HG03060 (cell line): ENCODE measurements at regions not wholly inside any gene's neighbourhood (a gene's known extent, or its start where the extent isn't known, plus 50 kb on each side); places are given as distances from the start of the nearest gene placed in this dataset.

Source experiments
- ATAC-seq: cut with Tn5 transposase; IDR thresholded peaks from one replicate; pipeline ENCODE4 v1.9.1; 2021; ENCODE audit warnings: low read depth, moderate number of reproducible peaks; ENCODE audit not compliant: unreplicated experiment

DNA sequence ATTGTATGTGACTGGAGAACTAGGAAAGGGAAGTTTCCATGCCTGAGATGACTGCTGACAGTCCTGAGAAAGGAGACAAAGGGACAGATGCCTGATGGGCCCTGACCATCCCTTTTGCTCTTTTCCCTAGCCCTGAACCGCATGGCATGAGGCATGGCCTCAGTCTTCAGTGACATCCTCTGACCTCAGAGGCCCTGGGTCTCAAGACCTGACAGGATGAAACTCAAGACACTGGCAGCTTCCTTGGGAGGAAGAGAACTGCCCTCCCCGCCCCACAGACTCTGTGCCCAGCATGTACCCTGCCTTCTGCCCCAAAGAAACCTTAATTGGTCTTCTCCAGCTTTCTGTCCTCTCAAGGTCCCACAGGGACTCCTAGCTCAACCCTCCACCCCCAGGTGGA is 444.1 kb downstream of the SOX6 start:
- no peak for ATAC-seq

DNA sequence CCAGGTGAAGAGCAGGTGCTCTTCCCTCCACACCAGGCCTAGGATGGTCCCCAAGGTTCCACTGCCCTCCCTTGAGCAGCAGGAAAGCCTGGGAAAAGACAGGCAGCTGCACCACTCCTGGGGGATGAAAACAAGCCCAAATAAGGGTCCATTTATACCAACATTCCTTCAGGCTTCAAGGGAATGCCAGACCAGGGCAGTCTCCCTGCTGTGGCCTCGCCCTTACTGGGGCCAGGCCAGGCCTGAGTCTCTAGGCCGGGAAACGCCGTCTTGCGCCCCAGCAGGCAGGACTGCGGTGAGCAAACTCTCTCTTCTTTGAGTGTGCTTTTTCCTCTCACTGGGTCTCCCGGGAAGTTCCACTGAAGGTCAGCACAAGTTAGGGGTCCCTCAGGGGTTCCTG is 443.5 kb downstream of the SOX6 start:
- no peak for ATAC-seq

DNA sequence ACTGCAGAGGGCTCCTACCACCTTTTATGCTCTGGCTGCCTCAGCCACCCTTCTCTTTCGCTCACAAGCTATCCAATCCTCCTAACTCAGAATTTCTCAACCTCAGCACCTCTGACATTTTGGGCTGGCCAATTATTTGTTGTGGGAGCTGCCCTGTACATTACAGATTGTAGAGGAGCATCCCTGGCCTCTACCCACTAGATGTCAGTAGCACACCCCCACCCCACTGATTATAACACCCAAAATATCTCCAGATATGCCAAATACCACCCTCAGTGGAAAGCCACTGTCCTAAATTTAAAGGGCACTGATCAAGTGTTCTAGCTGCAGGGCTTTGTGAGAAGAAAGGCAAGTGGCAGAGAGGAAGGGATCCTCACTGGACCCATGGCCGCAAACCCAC is 443.1 kb downstream of the SOX6 start:
- ATAC-seq: no peak
